Ishikawa (cell line): ENCODE measurements at regions not wholly inside any gene's neighbourhood (a gene's known extent, or its start where the extent isn't known, plus 50 kb on each side); places are given as distances from the start of the nearest gene placed in this dataset.

ENCODE experiments used
- CEBPB ChIP-seq: IDR thresholded peaks from 2 replicates; pipeline ENCODE4 v1.6.1; 2012
- CREB1 ChIP-seq: IDR thresholded peaks from 2 replicates; pipeline ENCODE4 v1.6.1; 2012; ENCODE audit warnings: low read depth
- EP300 ChIP-seq: IDR thresholded peaks from 2 replicates; pipeline ENCODE4 v1.6.1; 2012; ENCODE audit warnings: borderline replicate concordance
- FOXM1 ChIP-seq: IDR thresholded peaks from 2 replicates; pipeline ENCODE4 v1.6.1; 2012; ENCODE audit warnings: low read depth, borderline replicate concordance
- NFIC ChIP-seq: IDR thresholded peaks from 2 replicates; pipeline ENCODE4 v1.6.1; 2012
- RAD21 ChIP-seq: IDR thresholded peaks from 2 replicates; pipeline ENCODE4 v1.6.1; 2012; ENCODE audit warnings: low read depth
- TAF1 ChIP-seq: IDR thresholded peaks from 2 replicates; pipeline ENCODE4 v1.6.1; 2012; ENCODE audit warnings: low read depth, mild to moderate bottlenecking
- TCF12 ChIP-seq: IDR thresholded peaks from 2 replicates; pipeline ENCODE4 v1.6.1; 2012; ENCODE audit warnings: low read depth
- TEAD4 ChIP-seq: IDR thresholded peaks from 2 replicates; pipeline ENCODE4 v1.6.1; 2012
- YY1 ChIP-seq: IDR thresholded peaks from 2 replicates; pipeline ENCODE4 v1.6.1; 2012; ENCODE audit warnings: low read depth
- ZBTB7A ChIP-seq: IDR thresholded peaks from 2 replicates; pipeline ENCODE4 v1.6.1; 2012; ENCODE audit warnings: low read depth
- TF ChIP-seq, protein P1 (sequence below): IDR thresholded peaks from 2 replicates; pipeline ENCODE4 v1.6.1; 2012; ENCODE audit warnings: low read depth, mild to moderate bottlenecking
- TF ChIP-seq, protein P2 (sequence below): IDR thresholded peaks from 2 replicates; pipeline ENCODE4 v1.6.1; 2012
- TF ChIP-seq, protein P3 (sequence below): IDR thresholded peaks from 2 replicates; pipeline ENCODE4 v1.6.1; 2012

DNA sequence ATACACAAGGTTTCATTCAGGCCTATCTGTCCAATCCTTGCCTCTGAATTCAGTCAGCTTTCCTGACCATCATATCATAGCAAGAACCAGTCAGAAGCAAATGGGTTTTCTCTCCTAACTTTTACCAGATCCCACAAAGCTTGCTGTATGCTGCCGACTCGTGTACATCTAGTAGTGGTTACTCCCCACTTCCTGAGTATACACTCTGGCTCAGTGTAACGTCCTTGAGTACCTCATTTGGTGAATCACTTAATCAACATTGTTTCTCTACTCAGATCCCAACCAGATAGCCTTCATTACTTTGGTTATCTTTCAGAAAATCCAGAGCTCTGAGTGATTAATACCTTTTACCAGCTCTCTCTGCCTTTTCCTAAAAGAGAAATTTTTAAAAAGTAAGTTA lies 728.2 kb downstream of the GALC start:
- TF ChIP-seq NFIC (no peak), ZBTB7A (no peak), YY1 (no peak), CEBPB (no peak), RAD21 (no peak), EP300 (no peak), TAF1 (no peak), FOXM1 (no peak), TEAD4 (no peak), CREB1 (no peak), TCF12 (no peak)
- TF ChIP-seq, protein P1, sequence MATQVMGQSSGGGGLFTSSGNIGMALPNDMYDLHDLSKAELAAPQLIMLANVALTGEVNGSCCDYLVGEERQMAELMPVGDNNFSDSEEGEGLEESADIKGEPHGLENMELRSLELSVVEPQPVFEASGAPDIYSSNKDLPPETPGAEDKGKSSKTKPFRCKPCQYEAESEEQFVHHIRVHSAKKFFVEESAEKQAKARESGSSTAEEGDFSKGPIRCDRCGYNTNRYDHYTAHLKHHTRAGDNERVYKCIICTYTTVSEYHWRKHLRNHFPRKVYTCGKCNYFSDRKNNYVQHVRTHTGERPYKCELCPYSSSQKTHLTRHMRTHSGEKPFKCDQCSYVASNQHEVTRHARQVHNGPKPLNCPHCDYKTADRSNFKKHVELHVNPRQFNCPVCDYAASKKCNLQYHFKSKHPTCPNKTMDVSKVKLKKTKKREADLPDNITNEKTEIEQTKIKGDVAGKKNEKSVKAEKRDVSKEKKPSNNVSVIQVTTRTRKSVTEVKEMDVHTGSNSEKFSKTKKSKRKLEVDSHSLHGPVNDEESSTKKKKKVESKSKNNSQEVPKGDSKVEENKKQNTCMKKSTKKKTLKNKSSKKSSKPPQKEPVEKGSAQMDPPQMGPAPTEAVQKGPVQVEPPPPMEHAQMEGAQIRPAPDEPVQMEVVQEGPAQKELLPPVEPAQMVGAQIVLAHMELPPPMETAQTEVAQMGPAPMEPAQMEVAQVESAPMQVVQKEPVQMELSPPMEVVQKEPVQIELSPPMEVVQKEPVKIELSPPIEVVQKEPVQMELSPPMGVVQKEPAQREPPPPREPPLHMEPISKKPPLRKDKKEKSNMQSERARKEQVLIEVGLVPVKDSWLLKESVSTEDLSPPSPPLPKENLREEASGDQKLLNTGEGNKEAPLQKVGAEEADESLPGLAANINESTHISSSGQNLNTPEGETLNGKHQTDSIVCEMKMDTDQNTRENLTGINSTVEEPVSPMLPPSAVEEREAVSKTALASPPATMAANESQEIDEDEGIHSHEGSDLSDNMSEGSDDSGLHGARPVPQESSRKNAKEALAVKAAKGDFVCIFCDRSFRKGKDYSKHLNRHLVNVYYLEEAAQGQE: no peak
- TF ChIP-seq, protein P2, sequence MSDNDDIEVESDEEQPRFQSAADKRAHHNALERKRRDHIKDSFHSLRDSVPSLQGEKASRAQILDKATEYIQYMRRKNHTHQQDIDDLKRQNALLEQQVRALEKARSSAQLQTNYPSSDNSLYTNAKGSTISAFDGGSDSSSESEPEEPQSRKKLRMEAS: no peak
- TF ChIP-seq, protein P3, sequence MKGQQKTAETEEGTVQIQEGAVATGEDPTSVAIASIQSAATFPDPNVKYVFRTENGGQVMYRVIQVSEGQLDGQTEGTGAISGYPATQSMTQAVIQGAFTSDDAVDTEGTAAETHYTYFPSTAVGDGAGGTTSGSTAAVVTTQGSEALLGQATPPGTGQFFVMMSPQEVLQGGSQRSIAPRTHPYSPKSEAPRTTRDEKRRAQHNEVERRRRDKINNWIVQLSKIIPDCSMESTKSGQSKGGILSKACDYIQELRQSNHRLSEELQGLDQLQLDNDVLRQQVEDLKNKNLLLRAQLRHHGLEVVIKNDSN: no peak
